GM23248 (cell line): ENCODE measurements at regions not wholly inside any gene's neighbourhood (a gene's known extent, or its start where the extent isn't known, plus 50 kb on each side); places are given as distances from the start of the nearest gene placed in this dataset.

ENCODE experiments used
- DNase-seq: peaks from one replicate; pipeline ENCODE4 v3.0.0-alpha.2; 2015
- H2AFZ ChIP-seq: fragments of 200-600 bp; sonication (generic); 2 replicates; pipeline ENCODE4 v1.6.1; 2016; ENCODE audit warnings: antibody characterized with exemption
- H3F3A ChIP-seq: fragments of 200-600 bp; sonication (generic); 2 replicates; pipeline ENCODE4 v1.6.1; 2016; ENCODE audit warnings: mild to moderate bottlenecking, antibody characterized with exemption, mixed run types; ENCODE audit not compliant: insufficient read depth
- H3K27ac ChIP-seq: fragments of 200-600 bp; sonication (generic); 2 replicates; pipeline ENCODE4 v1.5.1; 2016; ENCODE audit warnings: mild to moderate bottlenecking
- H3K27me3 ChIP-seq: fragments of 200-600 bp; sonication (generic); replicated peaks from 2 replicates; pipeline ENCODE4 v1.6.1; 2016; ENCODE audit warnings: mild to moderate bottlenecking; ENCODE audit not compliant: insufficient read depth
- H3K36me3 ChIP-seq: fragments of 200-600 bp; sonication (generic); 2 replicates; pipeline ENCODE4 v1.6.1; 2016; ENCODE audit warnings: low read depth, mild to moderate bottlenecking
- H3K4me1 ChIP-seq: fragments of 200-600 bp; sonication (generic); 2 replicates; pipeline ENCODE4 v1.6.1; 2016; ENCODE audit warnings: mild to moderate bottlenecking; ENCODE audit not compliant: insufficient read depth
- H3K4me2 ChIP-seq: fragments of 200-600 bp; sonication (generic); one replicate; pipeline ENCODE4 v1.6.1; 2016; ENCODE audit warnings: mild to moderate bottlenecking; ENCODE audit not compliant: unreplicated experiment
- H3K4me3 ChIP-seq: fragments of 200-600 bp; sonication (generic); 2 replicates; pipeline ENCODE4 v1.5.1; 2016; ENCODE audit warnings: mild to moderate bottlenecking
- H3K79me2 ChIP-seq: fragments of 200-600 bp; sonication (generic); 2 replicates; pipeline ENCODE4 v1.6.1; 2016; ENCODE audit warnings: mild to moderate bottlenecking; ENCODE audit not compliant: insufficient read depth
- H3K9ac ChIP-seq: fragments of 200-600 bp; sonication (generic); 2 replicates; pipeline ENCODE4 v1.6.1; 2016; ENCODE audit warnings: mild to moderate bottlenecking
- H3K9me2 ChIP-seq: fragments of 200-600 bp; sonication (generic); 2 replicates; pipeline ENCODE4 v1.6.1; 2016; ENCODE audit warnings: mixed run types, mild to moderate bottlenecking, moderate library complexity; ENCODE audit not compliant: insufficient read depth
- H3K9me3 ChIP-seq: fragments of 200-600 bp; sonication (generic); one replicate; pipeline ENCODE4 v1.6.1; 2017; ENCODE audit warnings: low read depth
- H4K20me1 ChIP-seq: fragments of 200-600 bp; sonication (generic); 2 replicates; pipeline ENCODE4 v1.6.0; 2016; ENCODE audit not compliant: insufficient read depth
- EZH2 ChIP-seq: fragments of 200-600 bp; sonication (generic); IDR thresholded peaks from 2 replicates; pipeline ENCODE4 v1.6.1; 2018; ENCODE audit warnings: antibody characterized with exemption, mild to moderate bottlenecking; ENCODE audit not compliant: insufficient read depth, poor library complexity, severe bottlenecking
- EZH2phosphoT487 ChIP-seq: fragments of 200-600 bp; sonication (generic); IDR thresholded peaks from 2 replicates; pipeline ENCODE4 v1.6.1; 2018; ENCODE audit warnings: antibody characterized with exemption, moderate library complexity, mild to moderate bottlenecking, low read depth; ENCODE audit not compliant: insufficient read depth
- WGBS, 2 experiments: methylation state at CpG; one replicate each; pipeline ENCODE4 v1.1.6; 2015 to 2017; ENCODE audit warnings: low lambda C conversion rate in 2 of 2, low coverage in 1 of 2; ENCODE audit errors: missing lambda C conversion rate in 2 of 2; 5-methylcytosine and 5-hydroxymethylcytosine counted together
- in situ Hi-C: fragments of 300-500 bp; cut with MboI; formaldehyde crosslinking; loops from 2 replicates; pipeline ENCODE4 v1.15.0; 2020

DNA sequence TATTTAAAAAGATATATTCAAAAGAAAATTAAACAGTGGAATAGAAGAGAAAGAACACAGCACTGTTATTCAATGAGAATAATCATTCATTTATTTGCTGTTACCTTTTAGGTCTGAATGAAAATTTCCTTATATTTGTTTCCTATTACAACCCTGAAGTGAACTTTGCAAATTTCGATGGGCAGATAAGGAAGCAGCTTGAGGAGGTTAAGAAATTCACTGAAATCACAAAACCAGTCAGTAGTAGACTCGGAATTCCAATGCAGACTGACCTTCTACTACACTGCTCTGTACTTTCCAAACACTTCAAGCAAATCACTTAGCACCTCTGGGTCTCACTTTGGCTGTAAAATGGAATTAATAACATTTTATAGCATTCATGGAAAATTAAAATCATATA lies 172.0 kb upstream of the TP63 start:
- H3K79me2 ChIP-seq: no peaks in the 10 kb centered on the region
- H3K27ac ChIP-seq: no peak overlapping the region
- no peak overlapping the region for H3K4me2 ChIP-seq
- no peak for TF ChIP-seq EZH2
- TF ChIP-seq EZH2phosphoT487: no peak
- H4K20me1 ChIP-seq: no peaks in the 10 kb centered on the region
- in situ Hi-C loops: no loop called here
- no peaks in the 10 kb centered on the region for H3K27me3 ChIP-seq
- no peaks in the 10 kb centered on the region for H3K4me1 ChIP-seq
- H3K9me2 ChIP-seq: no peaks in the 10 kb centered on the region
- H3K36me3 ChIP-seq: no peaks in the 10 kb centered on the region
- DNase-seq: no peak
- H3K4me3 ChIP-seq: no peak overlapping the region
- no peak overlapping the region for H2AFZ ChIP-seq
- no peak overlapping the region for H3K9ac ChIP-seq
- H3K9me3 ChIP-seq: no peaks in the 10 kb centered on the region
- 44 to 46% methylated on average over 2 of the region's 2 CpGs for WGBS, 2 experiments
- H3F3A ChIP-seq: no peaks in the 10 kb centered on the region

DNA sequence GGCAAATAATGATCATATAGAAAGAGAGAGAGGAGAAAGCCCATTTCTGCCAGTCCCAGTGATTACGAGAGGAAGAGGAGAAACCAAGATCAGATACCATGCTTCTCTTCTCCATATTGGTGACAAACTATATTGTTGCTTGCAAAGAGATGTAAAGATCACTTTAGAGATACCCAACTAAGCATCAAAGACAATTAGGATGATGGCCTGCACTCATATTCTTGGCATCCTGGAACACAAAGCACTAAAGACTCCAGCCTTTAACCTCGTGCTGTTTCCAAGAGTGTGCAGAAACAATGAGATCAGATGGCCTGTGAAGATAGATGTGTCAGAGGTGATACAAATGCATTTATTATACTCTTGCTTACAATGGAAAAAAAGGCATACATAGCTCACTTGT lies 170.7 kb upstream of the TP63 start:
- H3K9me3 ChIP-seq: no peaks in the 10 kb centered on the region
- H3K9ac ChIP-seq: no peak overlapping the region
- no peaks in the 10 kb centered on the region for H3K27me3 ChIP-seq
- no peaks in the 10 kb centered on the region for H3F3A ChIP-seq
- H3K79me2 ChIP-seq: no peaks in the 10 kb centered on the region
- no peaks in the 10 kb centered on the region for H3K4me1 ChIP-seq
- no peaks in the 10 kb centered on the region for H3K36me3 ChIP-seq
- H3K4me2 ChIP-seq: no peak overlapping the region
- no peak overlapping the region for H3K4me3 ChIP-seq
- no peak overlapping the region for H3K27ac ChIP-seq
- no peaks in the 10 kb centered on the region for H4K20me1 ChIP-seq
- no peak for DNase-seq
- H2AFZ ChIP-seq: no peak overlapping the region
- in situ Hi-C loops: no loop called here
- WGBS, 2 experiments: 60 to 65% methylated on average over 2 of the region's 2 CpGs
- no peak for TF ChIP-seq EZH2
- no peak for TF ChIP-seq EZH2phosphoT487
- no peaks in the 10 kb centered on the region for H3K9me2 ChIP-seq

DNA sequence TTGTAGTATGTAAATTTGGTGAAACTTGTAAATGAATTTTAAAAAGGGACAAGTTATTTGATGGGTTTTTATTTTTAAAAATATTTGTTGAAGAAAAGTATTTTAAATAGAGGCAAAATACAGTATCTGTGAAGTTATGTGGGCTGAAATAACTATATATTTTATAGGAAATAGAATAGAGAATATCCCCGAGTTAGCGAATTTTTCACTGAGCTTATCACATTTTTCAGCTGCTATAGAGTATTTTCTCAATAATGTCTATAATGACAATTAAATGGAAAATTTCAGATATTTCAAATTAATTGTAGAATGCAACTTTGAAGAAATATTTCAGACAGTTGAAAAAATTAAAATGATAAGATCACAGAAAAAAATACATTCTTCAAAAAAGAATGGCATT lies 166.4 kb upstream of the TP63 start:
- Histone ChIP-seq H3K27ac (no peak overlapping the region), H3K4me3 (no peak overlapping the region), H3K9me3 (no peaks in the 10 kb centered on the region), H3K9me2 (no peaks in the 10 kb centered on the region), H2AFZ (no peak overlapping the region), H3K9ac (no peak overlapping the region), H3K36me3 (no peaks in the 10 kb centered on the region), H3K4me1 (no peaks in the 10 kb centered on the region), H3K27me3 (no peaks in the 10 kb centered on the region), H4K20me1 (no peaks in the 10 kb centered on the region), H3F3A (no peaks in the 10 kb centered on the region), H3K79me2 (no peaks in the 10 kb centered on the region), H3K4me2 (no peak overlapping the region)
- TF ChIP-seq EZH2: no peak
- no peak for TF ChIP-seq EZH2phosphoT487
- in situ Hi-C loops: no loop called here
- 87 to 88% methylated on average over 2 of the region's 2 CpGs for WGBS, 2 experiments
- no peak for DNase-seq

- 53 to 62% methylated on average over 2 of the region's 2 CpGs for WGBS, 2 experiments
- H3K4me3 ChIP-seq: no peak overlapping the region
- H3F3A ChIP-seq: no peaks in the 10 kb centered on the region
- no peak overlapping the region for H2AFZ ChIP-seq
- no peaks in the 10 kb centered on the region for H3K4me1 ChIP-seq
- no peak for TF ChIP-seq EZH2
- no peak for TF ChIP-seq EZH2phosphoT487
- H3K79me2 ChIP-seq: no peaks in the 10 kb centered on the region
- in situ Hi-C loops: no loop called here
- no peaks in the 10 kb centered on the region for H3K27me3 ChIP-seq
- H3K9ac ChIP-seq: no peak overlapping the region
- H3K27ac ChIP-seq: no peak overlapping the region
- no peak overlapping the region for H3K4me2 ChIP-seq
- no peaks in the 10 kb centered on the region for H3K9me2 ChIP-seq
- no peak for DNase-seq
- H4K20me1 ChIP-seq: no peaks in the 10 kb centered on the region
- no peaks in the 10 kb centered on the region for H3K36me3 ChIP-seq
- H3K9me3 ChIP-seq: no peaks in the 10 kb centered on the region
Observed at GRCh38 chr3:189466004-189466403, 165.2 kb upstream of the TP63 start.

- no peak for DNase-seq
Observed at GRCh38 chr3:189467451-189467850, 163.7 kb upstream of the TP63 start.

More at GRCh38 chr3:189467451-189467850, 163.7 kb upstream of the TP63 start:
- TF ChIP-seq EZH2phosphoT487: no peak
- no peak for TF ChIP-seq EZH2
- Histone ChIP-seq H4K20me1 (no peaks in the 10 kb centered on the region), H3K4me3 (no peak overlapping the region), H3K9ac (no peak overlapping the region), H3K4me2 (no peak overlapping the region), H2AFZ (no peak overlapping the region), H3F3A (no peaks in the 10 kb centered on the region), H3K27ac (no peak overlapping the region), H3K27me3 (no peaks in the 10 kb centered on the region), H3K9me2 (no peaks in the 10 kb centered on the region), H3K79me2 (no peaks in the 10 kb centered on the region), H3K9me3 (no peaks in the 10 kb centered on the region), H3K4me1 (no peaks in the 10 kb centered on the region), H3K36me3 (no peaks in the 10 kb centered on the region)
- in situ Hi-C loops: no loop called here
- WGBS, 2 experiments: 47 to 63% methylated on average over 2 of the region's 2 CpGs
